H1 (cell line): ENCODE measurements at regions not wholly inside any gene's neighbourhood (a gene's known extent, or its start where the extent isn't known, plus 50 kb on each side); places are given as distances from the start of the nearest gene placed in this dataset.

Source experiments
- CTCF ChIA-PET: fragments of 300-600 bp; sonication (Branson Sonifier 250); formaldehyde crosslinking; loops from one replicate; lab custom pipeline; 2021; ENCODE audit not compliant: partially characterized antibody; lab: Charles Lee
- POLR2A ChIA-PET: fragments of 300-600 bp; sonication (Branson Sonifier 250); formaldehyde crosslinking; loops from one replicate; lab custom pipeline; 2021; ENCODE audit warnings: inconsistent platforms; ENCODE audit not compliant: partially characterized antibody; lab: Charles Lee
- DNase-seq, 2 experiments: peaks; one replicate each; pipeline versions ENCODE4 v3.0.0 to v3.0.0-alpha.2; 2010 to 2022; ENCODE audit warnings: low spot score in 2 of 2, low read depth in 1 of 2, mixed read lengths in 1 of 2
- FAIRE-seq: peaks from 2 replicates; lab custom pipeline; 2011; peaks lifted over from hg19 to GRCh38; lab: Jason Lieb, UNC
- H2AFZ ChIP-seq: 2 replicates; pipeline ENCODE4 v1.8.1; 2012; ENCODE audit warnings: low read length, inconsistent platforms
- H2AK5ac ChIP-seq: 2 replicates; pipeline ENCODE4 v1.6.1; 2013; ENCODE audit warnings: low read depth, low read length
- H2BK120ac ChIP-seq: replicated peaks from 2 replicates; pipeline ENCODE3; 2013; ENCODE audit warnings: low read depth, low read length, inconsistent platforms
- H2BK12ac ChIP-seq: 2 replicates; pipeline ENCODE4 v1.6.1; 2013; ENCODE audit warnings: low read depth, low read length
- H2BK15ac ChIP-seq: 2 replicates; pipeline ENCODE4 v1.6.1; 2013; ENCODE audit warnings: low read length
- H2BK20ac ChIP-seq: 2 replicates; pipeline ENCODE4 v1.6.1; 2013; ENCODE audit warnings: low read length
- H2BK5ac ChIP-seq: 2 replicates; pipeline ENCODE4 v1.6.1; 2013; ENCODE audit warnings: low read depth, low read length
- H3K14ac ChIP-seq: 2 replicates; pipeline ENCODE4 v1.6.1; 2013; ENCODE audit warnings: inconsistent platforms; ENCODE audit not compliant: insufficient read length
- H3K18ac ChIP-seq: 2 replicates; pipeline ENCODE4 v1.6.1; 2013; ENCODE audit warnings: low read length; ENCODE audit errors: extremely low read depth
- H3K23ac ChIP-seq: 2 replicates; pipeline ENCODE4 v1.6.1; 2013; ENCODE audit warnings: inconsistent platforms; ENCODE audit not compliant: insufficient read length
- H3K23me2 ChIP-seq: 2 replicates; pipeline ENCODE4 v1.6.1; 2013; ENCODE audit warnings: low read depth, low read length
- H3K27ac ChIP-seq: 2 replicates; pipeline ENCODE4 v1.6.1; 2011; ENCODE audit warnings: low read depth, low read length, inconsistent platforms
- H3K27me3 ChIP-seq, 4 experiments: replicated peaks in 1 of 4; 1 replicate in 1 of 4; 2 replicates in 3 of 4; pipeline versions ENCODE4 v1.6.1 to v1.8.1; 2011 to 2013; ENCODE audit warnings: low read length in 3 of 4, mild to moderate bottlenecking in 3 of 4, inconsistent platforms in 2 of 4, mixed read lengths in 2 of 4, moderate library complexity in 1 of 4; ENCODE audit not compliant: control insufficient read depth in 3 of 4, insufficient read depth in 3 of 4; ENCODE audit errors: extremely low read depth in 1 of 4
- H3K36me3 ChIP-seq, 4 experiments: 2 replicates each; pipeline versions ENCODE4 v1.6.1 to v1.8.1; 2011 to 2013; ENCODE audit warnings: mild to moderate bottlenecking in 4 of 4, low read length in 3 of 4, moderate library complexity in 2 of 4, control low read depth in 1 of 4, inconsistent platforms in 1 of 4; ENCODE audit not compliant: insufficient read depth in 4 of 4, control insufficient read depth in 2 of 4
- H3K4ac ChIP-seq: replicated peaks from 2 replicates; pipeline ENCODE3; 2013; ENCODE audit warnings: low read length, low read depth, mixed read lengths, inconsistent platforms; ENCODE audit not compliant: insufficient read length
- H3K4me1 ChIP-seq, 4 experiments: replicated peaks in 1 of 4; 1 replicate in 1 of 4; 2 replicates in 3 of 4; pipeline versions ENCODE4 v1.6.1 to v1.8.1; 2011 to 2013; ENCODE audit warnings: low read length in 3 of 4, inconsistent platforms in 2 of 4, mixed read lengths in 1 of 4; ENCODE audit not compliant: insufficient read depth in 4 of 4, control insufficient read depth in 3 of 4
- H3K4me2 ChIP-seq, 2 experiments: 2 replicates each; pipeline versions ENCODE4 v1.6.1 to v1.8.1; 2011 to 2013; ENCODE audit warnings: low read depth in 2 of 2, low read length in 2 of 2, control low read depth in 1 of 2, inconsistent platforms in 1 of 2, mild to moderate bottlenecking in 1 of 2; ENCODE audit not compliant: insufficient read depth in 1 of 2
- H3K4me3 ChIP-seq, 4 experiments: fragments of 200-600, 300-600 bp in 1 of 4; sonication (generic), shearing (Covaris generic), sonication (Bioruptor Twin) in 1 of 4; 2 replicates each; pipeline versions ENCODE4 v1.5.1 to v1.8.1; 2011 to 2016; ENCODE audit warnings: low read length in 4 of 4, low read depth in 3 of 4, control low read depth in 2 of 4, inconsistent platforms in 2 of 4, mild to moderate bottlenecking in 2 of 4, mixed read lengths in 1 of 4, moderate library complexity in 1 of 4; ENCODE audit not compliant: insufficient read depth in 2 of 4; ENCODE audit errors: extremely low read depth in 1 of 4
- H3K56ac ChIP-seq: replicated peaks from 2 replicates; pipeline ENCODE3; 2013; ENCODE audit warnings: low read depth, mild to moderate bottlenecking, mixed read lengths, low read length, inconsistent platforms; ENCODE audit not compliant: insufficient read length
- H3K79me1 ChIP-seq: 2 replicates; pipeline ENCODE4 v1.6.1; 2013; ENCODE audit warnings: low read depth, low read length, control low read depth
- H3K79me2 ChIP-seq, 2 experiments: 2 replicates each; pipeline versions ENCODE4 v1.6.1 to v1.8.1; 2012 to 2013; ENCODE audit warnings: low read length in 2 of 2, mild to moderate bottlenecking in 2 of 2, inconsistent platforms in 1 of 2; ENCODE audit not compliant: insufficient read depth in 2 of 2, control insufficient read depth in 1 of 2
- H3K9ac ChIP-seq, 4 experiments: replicated peaks in 1 of 4; 1 replicate in 1 of 4; 2 replicates in 3 of 4; pipeline versions ENCODE4 v1.6.1 to v1.8.1; 2011 to 2013; ENCODE audit warnings: low read depth in 3 of 4, low read length in 3 of 4, control low read depth in 2 of 4, mild to moderate bottlenecking in 2 of 4, moderate library complexity in 2 of 4, inconsistent platforms in 1 of 4; ENCODE audit errors: extremely low read depth in 1 of 4
- H3K9me3 ChIP-seq, 2 experiments: 2 replicates each; pipeline versions ENCODE4 v1.6.1 to v1.8.1; 2012 to 2013; ENCODE audit warnings: mild to moderate bottlenecking in 2 of 2, moderate library complexity in 2 of 2, control low read depth in 1 of 2, inconsistent platforms in 1 of 2, low read depth in 1 of 2, low read length in 1 of 2, mixed read lengths in 1 of 2; ENCODE audit not compliant: insufficient read depth in 2 of 2
- H4K20me1 ChIP-seq, 2 experiments: replicated peaks in 1 of 2; 2 replicates each; pipeline versions ENCODE3 to v1.8.1; 2011 to 2013; ENCODE audit warnings: inconsistent platforms in 2 of 2, low read length in 2 of 2, mild to moderate bottlenecking in 1 of 2; ENCODE audit not compliant: insufficient read depth in 2 of 2, control insufficient read depth in 1 of 2
- H4K5ac ChIP-seq: 2 replicates; pipeline ENCODE4 v1.6.1; 2013; ENCODE audit warnings: low read length, low read depth, mixed read lengths, inconsistent platforms; ENCODE audit not compliant: insufficient read length
- H4K8ac ChIP-seq: 2 replicates; pipeline ENCODE4 v1.8.0; 2013; ENCODE audit warnings: mild to moderate bottlenecking, moderate library complexity, low read length, inconsistent platforms; ENCODE audit not compliant: insufficient read depth; ENCODE audit errors: extremely low read depth
- H4K91ac ChIP-seq: replicated peaks from 2 replicates; pipeline ENCODE3; 2013; ENCODE audit warnings: low read length, mixed read lengths, inconsistent platforms; ENCODE audit not compliant: insufficient read length
- WGBS, 2 experiments: shearing (Covaris generic) in 1 of 2; methylation state at CpG; one replicate each; pipeline versions ENCODE4 v1.1.6 to v1.1.7; 2013 to 2015; ENCODE audit warnings: low lambda C conversion rate in 2 of 2, mixed read lengths in 2 of 2, inconsistent platforms in 1 of 2, low coverage in 1 of 2, missing lambda C conversion rate in 1 of 2; ENCODE audit not compliant: insufficient replicate concordance in 2 of 2, insufficient coverage in 1 of 2, insufficient read length in 1 of 2; ENCODE audit errors: extremely low coverage in 1 of 2, missing lambda C conversion rate in 1 of 2; 5-methylcytosine and 5-hydroxymethylcytosine counted together
- TF ChIP-seq, protein P1 (sequence below): IDR thresholded peaks from 2 replicates; pipeline ENCODE4 v1.6.1; 2011; ENCODE audit warnings: low read depth, mild to moderate bottlenecking, low read length; ENCODE audit not compliant: insufficient read depth
- TF ChIP-seq, protein P2 (sequence below): IDR thresholded peaks from 2 replicates; pipeline ENCODE4 v1.6.1; 2012; ENCODE audit warnings: inconsistent platforms

DNA sequence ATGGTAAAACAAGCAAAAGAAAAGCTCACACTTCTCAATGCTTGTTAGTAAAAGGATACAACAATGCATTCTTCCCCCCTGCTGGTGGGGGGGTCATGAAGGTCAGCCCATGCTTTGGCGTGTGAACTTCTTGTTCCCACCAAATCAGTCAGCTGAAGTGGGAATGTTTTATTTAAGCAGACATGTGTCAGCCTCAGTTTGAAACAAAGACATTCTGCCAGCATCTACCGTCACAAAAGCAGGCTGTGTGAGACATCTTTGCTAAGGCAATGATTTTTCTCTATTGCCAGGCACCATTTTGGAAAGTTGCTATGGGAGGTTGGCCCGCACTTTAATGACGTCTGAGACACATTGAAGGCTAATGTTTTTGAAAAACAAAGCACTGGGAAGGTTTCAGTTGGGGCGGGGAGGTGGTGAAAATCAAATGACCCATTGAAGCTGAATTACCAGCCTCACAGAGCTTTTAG lies 206.6 kb downstream of the TLE3 start:
- Histone ChIP-seq H3K4ac (no peak overlapping the region), H3K18ac (no peak overlapping the region), H3K4me3 (no peak overlapping the region), H3K9me3 (no peaks in the 10 kb centered on the region), H2AFZ (no peak overlapping the region), H3K23ac (no peak overlapping the region), H3K4me1 (no peaks in the 10 kb centered on the region), H2BK5ac (no peak overlapping the region), H3K27me3 (no peaks in the 10 kb centered on the region), H3K56ac (no peak overlapping the region), H2BK120ac (no peak overlapping the region), H2BK20ac (no peak overlapping the region), H4K20me1 (no peaks in the 10 kb centered on the region), H3K23me2 (no peaks in the 10 kb centered on the region), H3K9ac (no peak overlapping the region), H3K79me1 (no peaks in the 10 kb centered on the region), H3K79me2 (no peaks in the 10 kb centered on the region), H4K5ac (no peak overlapping the region), H3K14ac (no peak overlapping the region), H3K36me3 (no peaks in the 10 kb centered on the region), H3K4me2 (no peak overlapping the region), H4K8ac (no peak overlapping the region), H4K91ac (no peak overlapping the region), H2AK5ac (no peak overlapping the region), H2BK12ac (no peak overlapping the region), H2BK15ac (peak overlapping the region; percentile 34; the same call in 1 of the 2 replicates), H3K27ac (no peak overlapping the region)
- TF ChIP-seq, protein P1, sequence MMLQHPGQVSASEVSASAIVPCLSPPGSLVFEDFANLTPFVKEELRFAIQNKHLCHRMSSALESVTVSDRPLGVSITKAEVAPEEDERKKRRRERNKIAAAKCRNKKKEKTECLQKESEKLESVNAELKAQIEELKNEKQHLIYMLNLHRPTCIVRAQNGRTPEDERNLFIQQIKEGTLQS: no peak
- TF ChIP-seq, protein P2, sequence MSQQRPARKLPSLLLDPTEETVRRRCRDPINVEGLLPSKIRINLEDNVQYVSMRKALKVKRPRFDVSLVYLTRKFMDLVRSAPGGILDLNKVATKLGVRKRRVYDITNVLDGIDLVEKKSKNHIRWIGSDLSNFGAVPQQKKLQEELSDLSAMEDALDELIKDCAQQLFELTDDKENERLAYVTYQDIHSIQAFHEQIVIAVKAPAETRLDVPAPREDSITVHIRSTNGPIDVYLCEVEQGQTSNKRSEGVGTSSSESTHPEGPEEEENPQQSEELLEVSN: peak; percentile 24; the same call in 1 of the 2 replicates
- FAIRE-seq (no peak), DNase-seq (no peak)
- CTCF ChIA-PET: interaction anchor here (1.2 kb wide), 1 partner anchor 319 kb away, joined by 3 read pairs; no protein-coding TSS in a partner anchor
- 83% methylated on average over 5 of the region's 5 CpGs; no CpG with 5 or more reads in 1 of the 2 experiments for WGBS, 2 experiments
- POLR2A ChIA-PET: interaction anchor here (1.0 to 1.5 kb wide), 2 partner anchors 9 to 209 kb away, joined by 3 read pairs; no protein-coding TSS in a partner anchor
